ENCODE measurements at regions not wholly inside any gene's neighbourhood (a gene's known extent, or its start where the extent isn't known, plus 50 kb on each side); places are given as distances from the start of the nearest gene placed in this dataset.

DNA sequence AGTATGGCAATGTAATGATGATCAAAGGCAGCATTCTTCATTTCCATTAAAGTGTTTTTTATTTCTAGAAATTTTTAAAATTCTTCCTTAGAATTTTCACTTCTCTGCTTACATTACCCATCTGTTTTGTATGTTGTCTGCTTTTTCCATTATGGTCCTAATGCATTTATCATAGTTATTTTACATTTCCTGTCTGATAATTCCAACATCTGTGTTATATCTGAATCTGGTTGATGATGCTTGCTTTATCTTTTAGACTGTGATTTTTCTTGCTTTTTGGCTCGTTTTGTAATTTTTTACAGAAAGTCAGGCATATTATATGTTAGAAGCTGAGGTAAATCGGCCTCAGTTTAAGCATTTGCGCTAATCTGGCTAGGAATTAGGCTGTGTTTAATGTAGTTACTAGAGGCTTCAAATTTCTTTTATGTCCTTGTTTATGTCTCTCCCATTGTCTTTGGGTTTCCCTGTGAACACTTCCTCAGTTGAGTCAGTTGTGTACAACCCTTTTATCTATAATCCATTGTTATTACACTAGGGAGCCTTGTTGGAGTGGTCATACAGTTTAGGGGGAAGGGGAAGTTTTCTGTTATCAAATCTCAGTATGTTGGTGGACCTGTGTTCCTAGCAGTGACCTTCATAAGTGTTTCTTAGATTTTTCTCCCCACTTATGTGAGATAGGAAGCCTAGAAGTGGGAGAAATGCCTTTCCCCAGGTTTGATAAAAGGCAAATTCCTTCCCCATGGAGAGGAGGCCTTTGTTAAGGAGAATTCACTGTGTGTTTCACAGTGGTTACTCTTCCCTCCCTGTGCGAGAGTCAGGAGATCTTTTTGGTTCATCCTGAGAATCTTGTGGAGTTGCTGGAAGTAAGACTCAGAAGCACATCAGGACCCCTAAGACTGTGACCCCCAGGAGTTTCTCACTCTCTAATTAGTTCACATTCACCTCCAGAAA is 437.5 kb downstream of the INSC start:
- DNase-seq: no peak
- TF ChIP-seq POLR2A (IDR thresholded peaks at IDR 0.05; ENCODE audit: low read length): no peak
- TF ChIP-seq GATA1 (IDR thresholded peaks at IDR 0.05; ENCODE audit: low read depth, low read length): no peak

DNA sequence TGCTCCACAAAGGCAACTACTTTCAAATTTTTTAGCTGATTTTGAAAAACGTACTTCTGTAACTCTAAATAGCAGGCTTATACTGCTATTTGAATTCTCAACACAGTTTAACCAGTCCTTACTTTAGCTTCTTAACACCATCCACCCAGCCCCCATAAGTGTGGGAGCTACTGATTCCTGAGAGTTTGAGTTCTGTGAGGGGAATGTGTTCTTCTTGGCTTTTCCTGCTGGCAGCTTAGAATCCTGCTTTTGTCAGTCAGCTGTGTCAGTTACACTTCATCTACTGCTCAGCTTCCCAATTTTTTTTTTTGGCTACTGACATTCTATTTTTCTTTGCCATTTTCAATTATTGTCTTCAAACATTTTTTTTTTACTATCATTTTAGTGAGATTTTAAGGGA is 440.4 kb downstream of the INSC start:
- TF ChIP-seq POLR2A (IDR thresholded peaks at IDR 0.05; ENCODE audit: low read length): no peak
- TF ChIP-seq GATA1 (IDR thresholded peaks at IDR 0.05; ENCODE audit: low read depth, low read length): no peak
- no peak for DNase-seq

DNA sequence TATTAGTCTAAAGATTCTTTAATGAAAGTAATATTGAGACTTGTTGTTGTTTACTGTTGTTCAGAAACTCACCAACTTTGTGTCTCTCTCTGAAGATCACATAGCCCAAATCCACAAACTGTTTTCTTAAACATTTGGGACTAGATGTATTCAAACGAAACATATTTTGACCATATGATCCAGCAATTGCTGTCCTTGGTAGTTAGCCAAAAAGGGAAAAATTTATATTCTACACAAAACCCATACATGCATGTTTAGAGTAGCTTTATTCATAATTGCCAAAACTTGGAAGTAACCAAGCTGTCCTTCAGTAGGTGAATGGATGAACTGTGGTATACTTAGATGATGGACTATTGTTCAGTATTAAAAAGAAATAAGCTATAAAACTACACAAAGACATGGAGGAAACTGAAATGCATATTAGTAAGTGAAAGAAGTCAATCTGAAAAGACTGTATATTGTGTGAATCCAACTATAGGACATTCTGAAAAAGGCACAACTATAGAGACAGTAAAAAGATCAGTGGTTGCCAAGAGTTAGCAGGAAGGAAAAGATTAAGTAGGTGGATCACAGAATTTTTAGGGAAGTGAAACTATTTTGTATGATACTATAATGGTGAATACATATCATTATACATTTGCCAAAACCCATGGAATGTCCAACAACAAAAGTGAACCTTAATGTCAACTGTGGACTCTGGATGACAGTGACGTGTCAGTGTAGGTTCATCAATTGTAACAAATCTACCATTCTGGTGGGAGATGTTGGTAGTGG is 442.9 kb downstream of the INSC start:
- no peak for TF ChIP-seq POLR2A (IDR thresholded peaks at IDR 0.05; ENCODE audit: low read length)
- no peak for TF ChIP-seq GATA1 (IDR thresholded peaks at IDR 0.05; ENCODE audit: low read depth, low read length)
- no peak for DNase-seq

DNA sequence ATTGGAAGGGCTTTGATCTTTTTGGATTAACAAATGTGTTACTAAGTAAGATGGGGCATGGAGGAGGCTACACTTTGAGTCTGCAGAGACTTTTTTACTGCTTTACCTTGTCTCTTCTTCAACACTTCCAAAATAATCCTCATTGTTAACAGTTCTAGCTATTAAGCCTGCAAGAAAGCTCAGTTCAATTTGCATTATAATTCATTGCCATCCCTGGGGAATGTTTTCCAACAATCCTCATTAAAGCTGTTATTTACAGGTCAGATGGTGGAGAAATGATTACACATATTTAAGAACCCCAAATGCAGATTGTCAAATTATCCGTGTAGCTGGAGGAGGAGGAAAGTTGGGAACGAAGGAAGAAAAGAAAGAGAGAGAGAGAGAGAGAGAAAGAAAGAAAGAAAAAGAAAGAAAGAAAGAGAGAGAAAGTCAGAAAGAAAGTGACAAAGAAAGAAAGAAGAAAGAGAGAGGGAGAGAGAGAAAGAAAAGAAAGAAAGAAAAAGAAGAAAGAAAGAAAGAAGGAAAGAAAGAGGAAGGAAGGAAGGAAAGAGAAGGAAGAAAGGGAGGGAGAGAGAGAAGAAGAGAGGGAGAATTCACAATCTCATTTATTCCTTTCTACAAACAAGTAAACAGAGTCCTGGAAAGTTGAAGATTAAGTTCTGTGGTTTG is 443.9 kb downstream of the INSC start:
- DNase-seq: no peak
- no peak for TF ChIP-seq GATA1 (IDR thresholded peaks at IDR 0.05; ENCODE audit: low read depth, low read length)
- TF ChIP-seq POLR2A (IDR thresholded peaks at IDR 0.05; ENCODE audit: low read length): no peak

DNA sequence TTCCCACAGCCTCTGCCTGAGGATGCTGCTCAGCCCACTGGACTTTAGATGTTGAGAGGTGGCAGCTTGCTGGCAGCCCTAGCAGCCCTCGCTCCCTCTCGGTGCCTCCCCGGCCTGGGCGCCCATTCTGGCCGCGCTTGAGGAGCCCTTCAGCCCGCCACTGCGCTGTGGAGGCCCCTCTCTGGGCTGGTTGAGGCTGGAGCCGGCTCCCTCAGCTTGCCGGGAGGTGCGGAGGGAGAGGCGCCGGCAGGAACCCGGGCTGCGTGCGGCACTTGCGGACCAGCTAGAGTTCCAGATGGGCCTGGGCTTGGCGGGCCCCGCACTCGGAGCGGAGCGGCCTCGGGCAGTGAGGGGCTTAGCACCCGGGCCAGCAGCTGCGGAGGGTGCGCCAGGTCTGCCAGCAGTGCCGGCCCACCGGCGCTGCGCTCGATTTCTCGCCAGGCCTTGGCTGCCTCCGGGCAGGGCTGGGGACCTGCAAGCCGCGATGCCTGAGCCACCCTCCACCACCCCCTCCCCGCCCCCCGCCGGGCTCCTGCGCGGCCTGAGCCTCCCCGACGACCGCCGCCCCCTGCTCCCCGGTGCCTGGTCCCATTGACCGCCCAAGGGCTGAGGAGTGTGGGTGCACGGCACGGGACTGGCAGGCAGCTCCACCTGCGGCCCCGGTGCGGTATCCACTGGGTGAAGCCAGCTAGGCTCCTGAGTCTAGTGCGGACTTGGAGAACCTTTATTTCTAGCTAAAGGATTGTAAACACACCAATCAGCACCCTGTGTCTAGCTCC is 446.2 kb downstream of the INSC start:
- no peak for DNase-seq
- TF ChIP-seq POLR2A (IDR thresholded peaks at IDR 0.05; ENCODE audit: low read length) (no peak), GATA1 (IDR thresholded peaks at IDR 0.05; ENCODE audit: low read depth, low read length) (no peak)

DNA sequence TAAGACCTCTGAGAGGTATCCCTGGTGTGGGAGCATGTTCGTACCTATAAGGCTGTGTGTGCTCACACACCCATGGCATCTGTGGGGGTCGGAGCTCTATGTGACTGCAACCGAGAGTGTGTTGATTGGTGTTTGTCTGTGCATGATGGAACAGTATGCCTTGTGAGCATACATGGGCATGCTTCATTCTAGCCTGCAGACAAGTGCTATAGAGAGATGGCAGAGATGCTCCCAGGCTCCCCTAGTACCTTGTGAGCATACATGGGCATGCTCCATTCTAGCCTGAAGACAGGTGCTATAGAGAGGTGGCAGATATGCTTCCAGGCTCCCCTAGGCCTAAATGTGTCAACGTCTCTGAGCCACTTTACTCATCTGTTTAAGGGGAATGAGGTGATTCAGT is 447.5 kb downstream of the INSC start:
- no peak for DNase-seq
- TF ChIP-seq POLR2A (IDR thresholded peaks at IDR 0.05; ENCODE audit: low read length): no peak

DNA sequence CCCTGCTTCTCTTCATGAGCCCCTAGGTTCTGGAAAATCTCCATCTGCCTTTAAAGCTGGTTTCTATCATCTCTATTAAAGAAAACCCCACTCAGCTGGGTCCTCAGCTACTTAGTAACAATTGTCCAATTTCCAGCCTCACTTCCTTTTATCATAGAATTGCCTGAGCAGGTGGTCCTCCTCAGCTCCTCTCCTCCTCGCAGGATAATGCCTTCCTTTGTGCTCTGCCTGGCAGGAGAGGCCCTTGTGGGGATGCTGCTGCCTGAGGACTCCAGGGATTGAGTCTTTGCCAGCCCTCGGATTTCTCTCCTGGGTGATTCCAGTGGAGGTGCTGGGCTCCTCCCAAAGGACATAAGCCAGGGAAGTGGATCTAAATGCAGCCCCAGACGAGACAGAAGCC is 448.3 kb downstream of the INSC start:
- TF ChIP-seq GATA1 (IDR thresholded peaks at IDR 0.05; ENCODE audit: low read depth, low read length) (no peak), POLR2A (IDR thresholded peaks at IDR 0.05; ENCODE audit: low read length) (no peak)
- no peak for DNase-seq

DNA sequence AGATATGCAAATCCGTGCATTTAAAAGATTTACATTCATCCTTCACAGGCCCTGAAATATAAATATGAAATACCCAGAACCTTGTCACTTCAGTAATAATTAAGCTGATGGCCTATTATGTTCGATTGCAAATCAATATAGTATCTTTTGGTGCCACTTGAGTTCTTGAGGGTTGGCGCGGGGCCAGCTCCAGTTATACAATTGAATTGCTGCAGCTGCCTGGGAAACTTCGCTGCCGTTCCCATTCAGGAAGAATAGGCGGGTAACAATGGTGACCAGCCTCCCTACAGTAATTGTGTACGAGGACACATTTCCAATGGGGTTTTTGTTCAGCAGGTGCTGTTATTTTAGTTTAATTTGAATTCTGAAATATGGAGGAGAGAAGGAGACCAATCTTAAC is 451.2 kb downstream of the INSC start:
- no peak for DNase-seq
- no peak for TF ChIP-seq POLR2A (IDR thresholded peaks at IDR 0.05; ENCODE audit: low read length)
- TF ChIP-seq GATA1 (IDR thresholded peaks at IDR 0.05; ENCODE audit: low read depth, low read length): no peak

DNA sequence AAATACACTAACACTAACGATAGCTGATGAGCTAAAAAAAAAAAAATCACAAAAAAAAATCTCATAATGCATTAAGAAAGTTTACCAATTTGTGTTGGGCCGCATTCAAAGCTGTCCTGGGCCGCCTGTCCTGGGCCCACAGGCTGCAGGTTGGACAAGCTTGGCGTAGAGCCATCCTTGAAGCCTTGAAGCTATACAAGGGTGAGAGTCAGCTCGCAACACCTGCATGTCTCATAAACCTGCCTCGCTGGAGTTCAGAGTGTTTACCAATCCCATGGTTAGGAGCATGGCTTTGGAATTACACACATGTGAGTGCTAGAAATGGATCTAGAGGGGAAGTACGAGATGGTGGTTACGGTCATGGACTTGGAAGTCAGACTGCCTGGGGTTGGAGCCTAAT is 453.7 kb downstream of the INSC start:
- DNase-seq: no peak
- TF ChIP-seq POLR2A (IDR thresholded peaks at IDR 0.05; ENCODE audit: low read length) (no peak), GATA1 (IDR thresholded peaks at IDR 0.05; ENCODE audit: low read depth, low read length) (no peak)

DNA sequence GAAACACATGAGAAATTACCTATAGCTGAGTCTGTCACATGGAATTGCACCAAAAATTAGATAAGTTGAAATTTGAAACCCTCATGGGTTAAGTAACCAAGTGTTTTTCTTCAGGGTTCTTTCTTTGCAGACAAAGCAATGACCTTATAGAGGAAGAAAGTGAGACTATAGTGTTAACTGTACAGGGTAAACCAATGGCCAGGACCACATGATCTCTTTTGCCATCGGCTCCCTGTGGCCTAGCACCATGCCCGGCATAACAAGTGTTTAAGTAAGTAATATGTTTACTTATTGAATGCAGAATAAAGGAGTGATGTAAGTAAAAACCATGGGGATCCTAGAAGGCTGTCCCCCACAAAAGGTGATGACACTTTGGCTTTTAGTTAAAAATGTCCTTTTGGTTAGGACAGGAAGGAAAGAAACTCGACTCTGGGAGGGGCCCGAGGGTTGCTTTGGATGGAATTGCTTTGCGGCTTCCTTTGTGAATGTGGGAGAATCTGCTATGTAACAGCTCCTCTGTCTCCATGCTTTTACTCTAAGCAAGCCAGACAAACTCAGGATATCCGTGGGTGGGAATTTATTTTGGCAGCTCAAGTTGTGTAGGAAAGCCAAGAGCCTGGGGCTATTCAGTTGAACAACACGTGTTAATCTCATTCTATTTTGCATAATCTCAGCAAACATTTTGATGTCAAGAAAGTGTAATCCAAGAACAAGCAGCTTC is 454.7 kb downstream of the INSC start:
- DNase-seq: no peak
- TF ChIP-seq GATA1 (IDR thresholded peaks at IDR 0.05; ENCODE audit: low read depth, low read length) (no peak), POLR2A (IDR thresholded peaks at IDR 0.05; ENCODE audit: low read length) (no peak)

DNA sequence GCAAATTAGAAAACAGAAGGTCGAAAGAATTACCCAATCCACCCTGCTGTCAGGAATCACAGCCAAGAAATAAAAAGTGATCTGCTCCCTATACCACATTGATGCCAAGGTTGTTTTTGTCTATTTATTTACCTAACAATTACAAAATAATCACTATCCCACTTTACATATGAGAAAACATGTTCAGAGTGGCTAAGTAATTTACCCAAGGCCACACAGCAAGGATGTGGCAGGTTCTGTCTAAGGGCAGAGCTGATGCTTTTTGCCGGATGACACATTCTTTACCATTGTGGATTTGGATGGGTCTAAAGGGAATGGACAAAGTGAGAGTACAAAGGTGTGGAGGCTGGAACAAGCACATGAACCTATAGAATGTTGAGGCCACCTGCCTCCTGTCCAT is 460.7 kb downstream of the INSC start:
- DNase-seq: no peak
- TF ChIP-seq POLR2A (IDR thresholded peaks at IDR 0.05; ENCODE audit: low read length) (no peak), GATA1 (IDR thresholded peaks at IDR 0.05; ENCODE audit: low read depth, low read length) (no peak)

DNA sequence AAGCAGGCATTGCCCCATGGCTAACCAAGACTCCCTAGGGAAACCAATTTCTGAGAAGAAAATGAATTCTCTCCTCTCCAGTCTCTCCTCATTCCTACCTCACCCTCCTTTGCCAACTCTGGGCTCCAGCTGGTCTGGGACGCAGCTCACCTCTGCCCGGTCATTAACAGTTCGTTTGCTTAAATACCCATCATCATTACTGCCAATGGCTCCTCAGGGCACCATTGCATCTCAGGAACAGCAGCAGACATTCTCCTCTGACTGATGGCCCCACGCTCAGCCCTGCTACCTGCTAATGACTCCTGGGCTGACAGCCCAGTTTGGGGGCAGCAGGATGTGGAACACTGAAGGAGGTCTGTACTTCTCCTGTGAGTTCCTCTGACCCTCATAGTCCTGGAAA is 462.0 kb downstream of the INSC start:
- no peak for DNase-seq
- TF ChIP-seq POLR2A (IDR thresholded peaks at IDR 0.05; ENCODE audit: low read length) (no peak), GATA1 (IDR thresholded peaks at IDR 0.05; ENCODE audit: low read depth, low read length) (no peak)

DNA sequence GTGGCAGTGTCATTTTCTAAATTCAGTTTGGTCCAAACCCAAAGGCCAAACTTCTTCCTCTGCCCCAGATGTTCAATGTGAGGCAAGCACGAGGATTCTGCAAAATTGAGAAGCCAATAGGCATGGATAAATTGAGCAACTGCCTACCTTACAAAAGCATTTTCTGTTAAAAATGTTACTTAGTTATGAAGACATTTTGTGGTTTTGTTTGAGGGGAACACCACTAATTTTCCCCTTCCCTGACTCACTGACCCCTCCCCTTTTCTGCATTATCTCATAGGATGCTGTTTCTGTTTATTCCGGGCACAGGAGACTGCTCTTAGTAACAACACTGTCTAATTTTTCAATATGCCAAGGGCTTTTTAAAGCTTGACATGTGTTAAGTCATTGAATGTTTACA is 462.8 kb downstream of the INSC start:
- no peak for DNase-seq
- no peak for TF ChIP-seq GATA1 (IDR thresholded peaks at IDR 0.05; ENCODE audit: low read depth, low read length)
- no peak for TF ChIP-seq POLR2A (IDR thresholded peaks at IDR 0.05; ENCODE audit: low read length)

All from erythroblast (primary cell).